ENCODE measurements at regions not wholly inside any gene's neighbourhood (a gene's known extent, or its start where the extent isn't known, plus 50 kb on each side); places are given as distances from the start of the nearest gene placed in this dataset.
"Not testable (repeated sequence)": the region's sequence is repeated elsewhere in the genome, so short reads cannot be mapped to it uniquely, and the experiment has no call there.

GRCh38 chrX:121733514-121733913 is 686.1 kb downstream of the GLUD2 start:
- Histone ChIP-seq H3K4me1 (ENCODE audit: control insufficient read depth in 2 of 2, insufficient read depth in 1 of 2, low read depth in 1 of 2, low read length in 2 of 2) (no peaks in the 10 kb centered on the region), H2BK15ac (ENCODE audit: low read length) (no peak overlapping the region), H3K27me3 (ENCODE audit: control insufficient read depth in 3 of 3, insufficient read depth in 3 of 3, low read depth in 1 of 3, low read length in 3 of 3) (no peaks in the 10 kb centered on the region), H3K23ac (ENCODE audit: low read depth, low read length, poor library complexity) (no peak overlapping the region), H3K9me3 (replicated peaks in 1 of 2; ENCODE audit: control insufficient read depth in 2 of 2, insufficient read depth in 1 of 2, low read depth in 1 of 2, low read length in 2 of 2) (no peaks in the 10 kb centered on the region), H3K4me3 (ENCODE audit: low read length in 2 of 2) (no peak overlapping the region), H2BK120ac (ENCODE audit: low read depth, low read length) (no peak overlapping the region), H3K18ac (ENCODE audit: low read length) (no peak overlapping the region), H2AFZ (ENCODE audit: low read length) (no peak overlapping the region), H2BK5ac (ENCODE audit: low read length) (no peak overlapping the region), H3K79me1 (ENCODE audit: low read depth, low read length) (no peaks in the 10 kb centered on the region), H3K36me3 (replicated peaks in 1 of 2; ENCODE audit: control insufficient read depth in 2 of 2, insufficient read depth in 2 of 2, low read length in 2 of 2) (no peaks in the 10 kb centered on the region), H3K27ac (replicated peaks; ENCODE audit: low read length) (no peak overlapping the region), H2BK12ac (ENCODE audit: low read length) (no peak overlapping the region), H3K4me2 (ENCODE audit: insufficient read depth, low read length, poor library complexity, severe bottlenecking) (no peak overlapping the region), H3K4ac (ENCODE audit: low read length) (no peak overlapping the region), H3K14ac (ENCODE audit: low read length) (no peak overlapping the region), H4K91ac (ENCODE audit: low read depth, low read length, poor library complexity) (no peak overlapping the region), H2AK5ac (ENCODE audit: low read depth, low read length) (no peak overlapping the region), H4K8ac (ENCODE audit: low read depth, low read length) (no peak overlapping the region), H3K9ac (ENCODE audit: low read depth, low read length, poor library complexity) (no peak overlapping the region)
- no CpG with 5 or more reads among the region's 1 CpG for WGBS, 2 donors (ENCODE audit: extremely low coverage in 2 of 2, insufficient read length in 2 of 2, insufficient replicate concordance in 1 of 2)
- no peak for DNase-seq (ENCODE audit: low spot score)

GRCh38 chrX:121746105-121746504 is 698.7 kb downstream of the GLUD2 start:
- Histone ChIP-seq H2AFZ (ENCODE audit: low read length) (no peak overlapping the region), H2BK12ac (ENCODE audit: low read length) (no peak overlapping the region), H3K36me3 (replicated peaks in 1 of 2; ENCODE audit: control insufficient read depth in 2 of 2, insufficient read depth in 2 of 2, low read length in 2 of 2) (no peaks in the 10 kb centered on the region), H3K4me2 (ENCODE audit: insufficient read depth, low read length, poor library complexity, severe bottlenecking) (no peak overlapping the region), H4K8ac (ENCODE audit: low read depth, low read length) (no peak overlapping the region), H3K79me1 (ENCODE audit: low read depth, low read length) (no peaks in the 10 kb centered on the region), H3K27me3 (ENCODE audit: control insufficient read depth in 3 of 3, insufficient read depth in 3 of 3, low read depth in 1 of 3, low read length in 3 of 3) (no peaks in the 10 kb centered on the region), H3K14ac (ENCODE audit: low read length) (no peak overlapping the region), H3K4me3 (ENCODE audit: low read length in 2 of 2) (no peak overlapping the region), H4K91ac (ENCODE audit: low read depth, low read length, poor library complexity) (no peak overlapping the region), H2BK5ac (ENCODE audit: low read length) (no peak overlapping the region), H3K9ac (ENCODE audit: low read depth, low read length, poor library complexity) (no peak overlapping the region), H3K4me1 (ENCODE audit: control insufficient read depth in 2 of 2, insufficient read depth in 1 of 2, low read depth in 1 of 2, low read length in 2 of 2) (no peaks in the 10 kb centered on the region), H3K27ac (replicated peaks; ENCODE audit: low read length) (no peak overlapping the region), H2AK5ac (ENCODE audit: low read depth, low read length) (no peak overlapping the region), H2BK120ac (ENCODE audit: low read depth, low read length) (no peak overlapping the region), H3K23ac (ENCODE audit: low read depth, low read length, poor library complexity) (no peak overlapping the region), H3K9me3 (replicated peaks in 1 of 2; ENCODE audit: control insufficient read depth in 2 of 2, insufficient read depth in 1 of 2, low read depth in 1 of 2, low read length in 2 of 2) (no peaks in the 10 kb centered on the region), H2BK15ac (ENCODE audit: low read length) (no peak overlapping the region), H3K18ac (ENCODE audit: low read length) (no peak overlapping the region), H3K4ac (ENCODE audit: low read length) (no peak overlapping the region)
- WGBS, 2 donors (ENCODE audit: extremely low coverage in 2 of 2, insufficient read length in 2 of 2, insufficient replicate concordance in 1 of 2), result no CpG with 5 or more reads among the region's 2 CpGs
- DNase-seq (ENCODE audit: low spot score), result no peak

- H2AK5ac ChIP-seq (ENCODE audit: low read depth, low read length); H2AFZ ChIP-seq (ENCODE audit: low read length); H3K79me1 ChIP-seq (ENCODE audit: low read depth, low read length); H3K18ac ChIP-seq (ENCODE audit: low read length); H4K8ac ChIP-seq (ENCODE audit: low read depth, low read length); H3K9ac ChIP-seq (ENCODE audit: low read depth, low read length, poor library complexity); H3K27ac ChIP-seq (replicated peaks; ENCODE audit: low read length); H2BK120ac ChIP-seq (ENCODE audit: low read depth, low read length); H2BK15ac ChIP-seq (ENCODE audit: low read length); H3K4me3 ChIP-seq (ENCODE audit: low read length in 2 of 2); H3K14ac ChIP-seq (ENCODE audit: low read length); H2BK12ac ChIP-seq (ENCODE audit: low read length); H3K4me2 ChIP-seq (ENCODE audit: insufficient read depth, low read length, poor library complexity, severe bottlenecking); H3K23ac ChIP-seq (ENCODE audit: low read depth, low read length, poor library complexity); H2BK5ac ChIP-seq (ENCODE audit: low read length); H3K4me1 ChIP-seq (ENCODE audit: control insufficient read depth in 2 of 2, insufficient read depth in 1 of 2, low read depth in 1 of 2, low read length in 2 of 2); H4K91ac ChIP-seq (ENCODE audit: low read depth, low read length, poor library complexity); H3K9me3 ChIP-seq (replicated peaks in 1 of 2; ENCODE audit: control insufficient read depth in 2 of 2, insufficient read depth in 1 of 2, low read depth in 1 of 2, low read length in 2 of 2); H3K27me3 ChIP-seq (ENCODE audit: control insufficient read depth in 3 of 3, insufficient read depth in 3 of 3, low read depth in 1 of 3, low read length in 3 of 3); DNase-seq (ENCODE audit: low spot score); H3K4ac ChIP-seq (ENCODE audit: low read length); H3K36me3 ChIP-seq (replicated peaks in 1 of 2; ENCODE audit: control insufficient read depth in 2 of 2, insufficient read depth in 2 of 2, low read length in 2 of 2): not testable (repeated sequence)
- WGBS, 2 donors (ENCODE audit: extremely low coverage in 2 of 2, insufficient read length in 2 of 2, insufficient replicate concordance in 1 of 2), result no CpG with 5 or more reads among the region's 1 CpG
Measured at GRCh38 chrX:121753602-121754001, 706.2 kb downstream of the GLUD2 start.

GRCh38 chrX:121754301-121754700 is 706.9 kb downstream of the GLUD2 start:
- no peak overlapping the region for H3K4ac ChIP-seq (ENCODE audit: low read length)
- H2BK12ac ChIP-seq (ENCODE audit: low read length), result no peak overlapping the region
- H4K91ac ChIP-seq (ENCODE audit: low read depth, low read length, poor library complexity), result no peak overlapping the region
- H2BK5ac ChIP-seq (ENCODE audit: low read length), result no peak overlapping the region
- H3K9ac ChIP-seq (ENCODE audit: low read depth, low read length, poor library complexity), result no peak overlapping the region
- DNase-seq (ENCODE audit: low spot score), result no peak
- no peak overlapping the region for H3K18ac ChIP-seq (ENCODE audit: low read length)
- no peak overlapping the region for H2BK120ac ChIP-seq (ENCODE audit: low read depth, low read length)
- H4K8ac ChIP-seq (ENCODE audit: low read depth, low read length), result no peak overlapping the region
- H3K4me2 ChIP-seq (ENCODE audit: insufficient read depth, low read length, poor library complexity, severe bottlenecking), result no peak overlapping the region
- H2BK15ac ChIP-seq (ENCODE audit: low read length), result no peak overlapping the region
- WGBS, 2 donors (ENCODE audit: extremely low coverage in 2 of 2, insufficient read length in 2 of 2, insufficient replicate concordance in 1 of 2), result no CpG with 5 or more reads among the region's 2 CpGs
- no peak overlapping the region for H2AK5ac ChIP-seq (ENCODE audit: low read depth, low read length)
- no peaks in the 10 kb centered on the region for H3K9me3 ChIP-seq (replicated peaks in 1 of 2; ENCODE audit: control insufficient read depth in 2 of 2, insufficient read depth in 1 of 2, low read depth in 1 of 2, low read length in 2 of 2)
- H3K4me1 ChIP-seq (ENCODE audit: control insufficient read depth in 2 of 2, insufficient read depth in 1 of 2, low read depth in 1 of 2, low read length in 2 of 2), result no peaks in the 10 kb centered on the region
- no peaks in the 10 kb centered on the region for H3K36me3 ChIP-seq (replicated peaks in 1 of 2; ENCODE audit: control insufficient read depth in 2 of 2, insufficient read depth in 2 of 2, low read length in 2 of 2)
- H3K79me1 ChIP-seq (ENCODE audit: low read depth, low read length), result no peaks in the 10 kb centered on the region
- no peak overlapping the region for H2AFZ ChIP-seq (ENCODE audit: low read length)
- H3K27ac ChIP-seq (replicated peaks; ENCODE audit: low read length), result no peak overlapping the region
- H3K23ac ChIP-seq (ENCODE audit: low read depth, low read length, poor library complexity), result no peak overlapping the region
- H3K4me3 ChIP-seq (ENCODE audit: low read length in 2 of 2), result no peak overlapping the region
- no peak overlapping the region for H3K14ac ChIP-seq (ENCODE audit: low read length)
- H3K27me3 ChIP-seq (ENCODE audit: control insufficient read depth in 3 of 3, insufficient read depth in 3 of 3, low read depth in 1 of 3, low read length in 3 of 3), result no peaks in the 10 kb centered on the region
